CD4-positive, alpha-beta T cell (primary cell): ENCODE measurements at regions not wholly inside any gene's neighbourhood (a gene's known extent, or its start where the extent isn't known, plus 50 kb on each side); places are given as distances from the start of the nearest gene placed in this dataset.

Source experiments
- ATAC-seq: fragments of 200-7000 bp; cut with Tn5 transposase; one replicate; pipeline ENCODE4 v1.10.0; 2022; ENCODE audit warnings: mild to moderate bottlenecking; ENCODE audit not compliant: poor library complexity
- CTCF ChIA-PET: fragments of 350-600 bp; sonication (Branson Sonifier 250); formaldehyde crosslinking; loops from one replicate; lab custom pipeline; 2021; ENCODE audit warnings: antibody characterized with exemption, inconsistent platforms; lab: Charles Lee
- POLR2A ChIA-PET: fragments of 350-600 bp; sonication (Branson Sonifier 250); formaldehyde crosslinking; loops from one replicate; lab custom pipeline; 2021; ENCODE audit warnings: antibody characterized with exemption, inconsistent platforms; lab: Charles Lee
- DNase-seq, 14 experiments: peaks; one replicate each; pipeline ENCODE4 v3.0.0-alpha.2; 2013 to 2020; ENCODE audit warnings: mixed read lengths in 2 of 14
- H3K27ac ChIP-seq, 2 donors: one replicate each; pipeline versions ENCODE4 v1.5.1 to v1.7.0; 2013; ENCODE audit warnings: low read length in 2 of 2, low read depth in 1 of 2, mild to moderate bottlenecking in 1 of 2
- H3K27me3 ChIP-seq, 2 experiments: 1 replicate in 1 of 2; 2 replicates in 1 of 2; pipeline versions ENCODE4 v1.6.1 to v1.7.0; 2013; ENCODE audit warnings: low read length in 2 of 2, control low read depth in 1 of 2, mild to moderate bottlenecking in 1 of 2, moderate library complexity in 1 of 2; ENCODE audit not compliant: insufficient read depth in 2 of 2, control insufficient read depth in 1 of 2
- H3K36me3 ChIP-seq: one replicate; pipeline ENCODE4 v1.6.1; 2013; ENCODE audit warnings: low read length, control low read depth; ENCODE audit not compliant: insufficient read depth
- H3K4me1 ChIP-seq: one replicate; pipeline ENCODE4 v1.6.1; 2013; ENCODE audit warnings: low read length, control low read depth; ENCODE audit not compliant: insufficient read depth
- H3K4me3 ChIP-seq: one replicate; pipeline ENCODE4 v1.5.1; 2013; ENCODE audit warnings: mild to moderate bottlenecking, low read length, moderate library complexity
- H3K9me3 ChIP-seq, 2 experiments: 1 replicate in 1 of 2; 2 replicates in 1 of 2; pipeline versions ENCODE4 v1.6.1 to v1.7.0; 2013; ENCODE audit warnings: low read length in 2 of 2, mild to moderate bottlenecking in 2 of 2, control low read depth in 1 of 2, moderate library complexity in 1 of 2; ENCODE audit not compliant: control insufficient read depth in 1 of 2, insufficient read depth in 1 of 2
- H3K27ac Mint-ChIP-seq: one replicate; pipeline ENCODE4 v1.8.0; 2020; ENCODE audit warnings: mixed read lengths
- H3K27me3 Mint-ChIP-seq: one replicate; pipeline ENCODE4 v1.8.0; 2021; ENCODE audit warnings: mixed read lengths
- H3K36me3 Mint-ChIP-seq: one replicate; pipeline ENCODE4 v1.8.0; 2021; ENCODE audit warnings: low read depth, mixed read lengths
- H3K4me1 Mint-ChIP-seq: one replicate; pipeline ENCODE4 v1.8.0; 2021; ENCODE audit warnings: low read depth, mixed read lengths
- H3K4me3 Mint-ChIP-seq: one replicate; pipeline ENCODE4 v1.8.0; 2020; ENCODE audit warnings: mild to moderate bottlenecking, mixed read lengths
- H3K9me3 Mint-ChIP-seq: one replicate; pipeline ENCODE4 v1.8.0; 2020; ENCODE audit warnings: mixed read lengths
- intact Hi-C, 2 experiments: fragments of 100-400 bp; cut with DNase I in 1 of 2; cut with micrococcal nuclease in 1 of 2; formaldehyde crosslinking; loops; one replicate each; pipeline versions ENCODE4 v1.15.1 to v1.9.0; 2023 to 2025; cut with DNase I, micrococcal nuclease
- TF ChIP-seq, protein P1 (sequence below): fragments of 200-600 bp; IDR thresholded peaks from one replicate; pipeline ENCODE4 v1.8.0; 2022; ENCODE audit warnings: antibody characterized with exemption, mild to moderate bottlenecking

DNA sequence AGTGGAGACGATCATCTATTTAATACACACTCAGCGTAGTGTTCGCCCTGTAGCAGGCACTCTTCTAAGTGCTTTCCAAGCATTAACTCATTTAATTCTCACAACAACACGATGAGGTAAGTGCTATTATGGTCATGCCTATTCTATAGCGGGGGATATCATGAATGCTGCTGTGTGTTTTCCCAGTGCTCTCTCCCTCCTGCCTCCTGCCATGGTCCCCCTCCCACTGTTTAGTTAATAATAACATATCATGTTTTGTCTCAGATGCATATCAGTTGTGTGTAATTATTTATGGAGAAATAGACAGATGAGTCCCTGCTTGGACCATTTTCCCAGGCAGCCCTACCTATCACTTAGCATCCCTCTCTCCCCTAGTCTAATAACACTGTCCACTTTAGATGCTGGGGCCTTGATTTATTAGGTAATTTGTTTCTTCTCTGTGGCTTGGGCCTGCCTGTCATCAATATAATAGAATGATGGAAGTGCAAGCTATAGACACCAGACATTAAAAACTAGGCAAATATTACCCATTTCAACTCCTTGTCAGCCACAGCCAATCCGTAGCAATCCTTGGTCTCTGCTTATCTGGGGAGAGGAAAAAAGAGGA lies 122.9 kb upstream of the TLE3 start:
- ChIA-PET CTCF (interaction anchor here (2.0 kb wide), 1 partner anchor 18 kb away, joined by 4 read pairs; no protein-coding TSS in a partner anchor), POLR2A (no interaction called here)
- no peak for ATAC-seq
- H3K27ac Mint-ChIP-seq = no peak overlapping the region
- no peaks in the 10 kb centered on the region for H3K9me3 Mint-ChIP-seq
- TF ChIP-seq, protein P1, sequence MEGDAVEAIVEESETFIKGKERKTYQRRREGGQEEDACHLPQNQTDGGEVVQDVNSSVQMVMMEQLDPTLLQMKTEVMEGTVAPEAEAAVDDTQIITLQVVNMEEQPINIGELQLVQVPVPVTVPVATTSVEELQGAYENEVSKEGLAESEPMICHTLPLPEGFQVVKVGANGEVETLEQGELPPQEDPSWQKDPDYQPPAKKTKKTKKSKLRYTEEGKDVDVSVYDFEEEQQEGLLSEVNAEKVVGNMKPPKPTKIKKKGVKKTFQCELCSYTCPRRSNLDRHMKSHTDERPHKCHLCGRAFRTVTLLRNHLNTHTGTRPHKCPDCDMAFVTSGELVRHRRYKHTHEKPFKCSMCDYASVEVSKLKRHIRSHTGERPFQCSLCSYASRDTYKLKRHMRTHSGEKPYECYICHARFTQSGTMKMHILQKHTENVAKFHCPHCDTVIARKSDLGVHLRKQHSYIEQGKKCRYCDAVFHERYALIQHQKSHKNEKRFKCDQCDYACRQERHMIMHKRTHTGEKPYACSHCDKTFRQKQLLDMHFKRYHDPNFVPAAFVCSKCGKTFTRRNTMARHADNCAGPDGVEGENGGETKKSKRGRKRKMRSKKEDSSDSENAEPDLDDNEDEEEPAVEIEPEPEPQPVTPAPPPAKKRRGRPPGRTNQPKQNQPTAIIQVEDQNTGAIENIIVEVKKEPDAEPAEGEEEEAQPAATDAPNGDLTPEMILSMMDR = no peak
- intact Hi-C loops = loop anchor here in 1 of 2 experiments (10.0 kb wide), 1 partner anchor 144 kb away; no protein-coding TSS in a partner anchor
- Histone ChIP-seq H3K4me1 (no peaks in the 10 kb centered on the region), H3K27ac (no peak overlapping the region), H3K36me3 (no peaks in the 10 kb centered on the region), H3K4me3 (no peak overlapping the region), H3K9me3 (no peaks in the 10 kb centered on the region), H3K27me3 (no peaks in the 10 kb centered on the region)
- no peaks in the 10 kb centered on the region for H3K27me3 Mint-ChIP-seq
- H3K36me3 Mint-ChIP-seq = no peaks in the 10 kb centered on the region
- no peak overlapping the region for H3K4me3 Mint-ChIP-seq
- peaks cover 12% of the 10 kb centered on the region for H3K4me1 Mint-ChIP-seq
- no peak for DNase-seq

DNA sequence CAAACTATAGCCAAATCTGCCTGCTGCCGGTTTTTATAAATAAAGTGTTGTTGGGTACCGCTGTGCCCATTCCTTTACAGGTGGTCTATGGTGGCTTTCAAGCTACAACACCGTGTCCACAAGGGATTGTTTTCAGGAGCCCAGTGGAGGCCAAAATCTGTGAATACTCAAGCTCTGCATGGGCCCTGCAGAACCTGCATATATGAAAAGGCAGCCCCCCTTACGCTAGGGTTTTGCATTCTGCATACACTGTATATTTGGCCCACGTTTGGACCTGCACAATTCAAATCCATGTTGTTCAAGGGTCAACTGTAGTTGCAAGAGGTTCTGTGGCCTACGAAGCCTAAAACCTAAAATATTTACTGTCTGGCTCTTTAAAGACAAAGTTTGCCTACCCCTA lies 122.2 kb upstream of the TLE3 start:
- no peak overlapping the region for H3K4me3 Mint-ChIP-seq
- Histone ChIP-seq H3K27ac (no peak overlapping the region), H3K9me3 (no peaks in the 10 kb centered on the region), H3K36me3 (no peaks in the 10 kb centered on the region), H3K4me1 (no peaks in the 10 kb centered on the region), H3K27me3 (no peaks in the 10 kb centered on the region), H3K4me3 (no peak overlapping the region)
- DNase-seq (no peak), ATAC-seq (no peak)
- intact Hi-C loops = loop anchor here in 1 of 2 experiments (10.0 kb wide), 1 partner anchor 145 kb away; no protein-coding TSS in a partner anchor
- ChIA-PET CTCF (interaction anchor here (2.0 kb wide), 1 partner anchor 19 kb away, joined by 4 read pairs; no protein-coding TSS in a partner anchor), POLR2A (no interaction called here)
- H3K4me1 Mint-ChIP-seq = peaks cover 12% of the 10 kb centered on the region
- TF ChIP-seq, protein P1 = no peak
- no peaks in the 10 kb centered on the region for H3K9me3 Mint-ChIP-seq
- no peak overlapping the region for H3K27ac Mint-ChIP-seq
- H3K27me3 Mint-ChIP-seq = no peaks in the 10 kb centered on the region
- H3K36me3 Mint-ChIP-seq = no peaks in the 10 kb centered on the region

DNA sequence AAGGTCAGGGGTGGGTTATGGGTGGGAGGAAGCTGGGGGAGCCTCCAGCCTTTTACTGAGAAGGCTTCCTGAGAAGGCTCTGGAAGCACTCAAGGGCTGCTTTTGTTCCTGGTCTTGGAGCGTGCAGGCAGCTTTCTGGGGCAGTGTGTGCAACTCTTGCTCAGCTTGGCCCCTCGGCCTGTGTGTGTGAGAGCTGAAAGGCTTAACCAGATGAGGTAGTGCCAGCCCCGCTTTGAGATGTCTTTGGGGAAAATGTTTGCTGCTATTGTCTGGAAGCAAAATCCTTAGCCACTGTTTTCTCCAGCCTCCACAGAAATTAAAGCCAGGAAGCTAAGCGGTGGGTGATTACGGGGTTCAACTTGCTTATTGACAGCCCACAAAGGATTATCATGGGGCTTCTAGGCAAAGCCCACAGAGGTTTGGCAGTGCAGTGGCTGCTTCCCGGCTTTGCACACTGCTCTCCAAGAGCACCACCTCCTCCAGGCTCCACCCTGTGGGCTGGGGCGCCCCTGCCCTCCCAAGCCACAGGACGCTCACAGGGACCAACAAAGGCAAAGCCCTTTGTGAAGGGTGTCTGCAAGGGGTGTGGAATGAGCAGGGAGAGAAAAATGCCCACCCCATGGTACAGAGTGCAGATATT lies 121.7 kb upstream of the TLE3 start:
- H3K27ac ChIP-seq = no peak overlapping the region
- no peaks in the 10 kb centered on the region for H3K27me3 ChIP-seq
- H3K9me3 ChIP-seq = no peaks in the 10 kb centered on the region
- no peaks in the 10 kb centered on the region for H3K36me3 Mint-ChIP-seq
- ATAC-seq (no peak), DNase-seq (no peak)
- H3K27ac Mint-ChIP-seq = no peak overlapping the region
- no peak overlapping the region for H3K4me3 Mint-ChIP-seq
- no peaks in the 10 kb centered on the region for H3K4me1 ChIP-seq
- POLR2A ChIA-PET = no interaction called here
- no peak overlapping the region for H3K4me3 ChIP-seq
- no peaks in the 10 kb centered on the region for H3K9me3 Mint-ChIP-seq
- CTCF ChIA-PET = interaction anchor here (2.0 kb wide), 1 partner anchor 19 kb away, joined by 4 read pairs; no protein-coding TSS in a partner anchor
- TF ChIP-seq, protein P1 = no peak
- H3K36me3 ChIP-seq = no peaks in the 10 kb centered on the region
- intact Hi-C loops = no loop called here
- H3K27me3 Mint-ChIP-seq = no peaks in the 10 kb centered on the region
- H3K4me1 Mint-ChIP-seq = peaks cover 12% of the 10 kb centered on the region
